NCI-H510A treated with DMSO at 0.1 percent for 48 hours (cell line): ENCODE measurements at regions not wholly inside any gene's neighbourhood (a gene's known extent, or its start where the extent isn't known, plus 50 kb on each side); places are given as distances from the start of the nearest gene placed in this dataset.

Experiments
- DNase-seq: peaks from one replicate; lab custom pipeline; 2025; lab: John Stamatoyannopoulos, UW

- no peak for DNase-seq
Measured at GRCh38 chr14:55942076-55942654, 176.0 kb upstream of the PELI2 start.

GRCh38 chr14:55942826-55943225 lies 175.4 kb upstream of the PELI2 start:
- DNase-seq, result no peak

GRCh38 chr14:55944757-55945156 lies 173.5 kb upstream of the PELI2 start:
- DNase-seq, result no peak

GRCh38 chr14:55946231-55946630 lies 172.0 kb upstream of the PELI2 start:
- no peak for DNase-seq

- DNase-seq, result no peak
Measured at GRCh38 chr14:55948399-55948798, 169.8 kb upstream of the PELI2 start.

GRCh38 chr14:55949708-55950107 lies 168.5 kb upstream of the PELI2 start:
- no peak for DNase-seq

- no peak for DNase-seq
Measured at GRCh38 chr14:55950135-55950534, 168.1 kb upstream of the PELI2 start.

- DNase-seq, result no peak
Measured at GRCh38 chr14:55951341-55952206, 166.6 kb upstream of the PELI2 start.

GRCh38 chr14:55954108-55954507 lies 164.1 kb upstream of the PELI2 start:
- no peak for DNase-seq

GRCh38 chr14:55955175-55955574 lies 163.0 kb upstream of the PELI2 start:
- DNase-seq, result no peak

- no peak for DNase-seq
Measured at GRCh38 chr14:55957950-55958349, 160.3 kb upstream of the PELI2 start.

- DNase-seq, result no peak
Measured at GRCh38 chr14:55963295-55963694, 154.9 kb upstream of the PELI2 start.

- no peak for DNase-seq
Measured at GRCh38 chr14:55964091-55964490, 154.1 kb upstream of the PELI2 start.

GRCh38 chr14:55964821-55965220 lies 153.4 kb upstream of the PELI2 start:
- DNase-seq, result no peak

- no peak for DNase-seq
Measured at GRCh38 chr14:55965851-55966250, 152.4 kb upstream of the PELI2 start.

GRCh38 chr14:55968741-55969140 lies 149.5 kb upstream of the PELI2 start:
- no peak for DNase-seq

- no peak for DNase-seq
Measured at GRCh38 chr14:55973285-55973800, 144.9 kb upstream of the PELI2 start.

GRCh38 chr14:55973911-55974630 lies 144.1 kb upstream of the PELI2 start:
- no peak for DNase-seq

GRCh38 chr14:55975281-55975910 lies 142.8 kb upstream of the PELI2 start:
- no peak for DNase-seq

GRCh38 chr14:55976219-55976618 lies 142.0 kb upstream of the PELI2 start:
- DNase-seq, result no peak

GRCh38 chr14:55976655-55977054 lies 141.6 kb upstream of the PELI2 start:
- no peak for DNase-seq
